ENCODE measurements at regions not wholly inside any gene's neighbourhood (a gene's known extent, or its start where the extent isn't known, plus 50 kb on each side); places are given as distances from the start of the nearest gene placed in this dataset.
A peak's percentile ranks its signal among the peaks of the same experiment; 100 is the strongest.

DNA sequence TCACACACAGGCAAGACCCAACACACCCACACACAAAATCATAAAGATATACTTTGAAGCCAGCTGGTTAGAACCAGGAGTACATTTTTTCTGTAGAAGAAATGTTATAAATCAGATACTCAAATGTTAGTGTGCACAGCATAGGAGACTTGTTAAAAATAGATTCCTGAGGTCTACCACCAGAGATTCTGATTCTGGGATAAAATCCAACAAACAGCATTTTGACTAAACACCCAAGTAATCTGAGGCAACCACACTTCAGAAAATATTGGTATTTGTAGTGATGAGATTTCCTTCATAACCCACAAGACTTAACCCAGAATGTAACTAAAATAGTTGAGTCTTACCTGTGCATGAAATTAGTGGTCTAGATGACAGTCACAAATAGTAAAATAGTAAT is 301.8 kb downstream of the HNRNPD start:
- DNase-seq, result no peak

DNA sequence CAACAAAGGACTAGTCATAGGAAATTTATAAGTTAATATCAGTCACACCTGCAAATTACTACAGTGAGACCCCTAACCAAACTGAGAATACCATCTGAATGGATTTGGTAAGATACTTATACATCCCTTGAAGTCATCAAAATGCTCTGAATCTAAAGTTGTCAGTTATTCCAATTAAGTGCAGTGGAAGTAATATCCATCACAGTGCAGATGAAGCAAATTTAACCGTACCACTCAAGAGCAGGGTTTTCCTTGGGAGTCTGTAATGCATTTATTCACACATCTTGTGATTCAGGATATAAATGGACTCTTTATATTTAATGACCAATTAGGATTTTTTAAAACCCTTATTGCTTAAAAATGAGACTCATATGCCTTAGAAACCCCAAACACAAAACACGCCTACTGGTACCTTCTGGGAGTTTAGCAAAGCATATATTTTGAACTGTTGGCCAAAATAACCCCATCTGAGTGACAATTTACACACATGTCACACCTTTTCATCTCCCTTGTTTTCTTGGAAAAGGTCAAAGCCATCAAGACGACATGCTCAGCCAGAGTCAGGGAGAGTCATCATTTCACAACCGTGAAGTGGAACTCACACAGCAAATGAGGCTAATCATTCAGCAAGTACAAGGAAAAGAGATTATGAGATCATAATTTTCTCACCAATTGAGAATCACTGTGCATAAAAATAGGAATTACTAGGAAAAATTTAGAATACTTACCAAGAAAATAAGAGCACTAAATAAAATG is 303.7 kb downstream of the HNRNPD start:
- DNase-seq, result no peak

- no peak for DNase-seq
These were observed 310.8 kb downstream of the HNRNPD start for GRCh38 chr4:82063017-82063416.

DNA sequence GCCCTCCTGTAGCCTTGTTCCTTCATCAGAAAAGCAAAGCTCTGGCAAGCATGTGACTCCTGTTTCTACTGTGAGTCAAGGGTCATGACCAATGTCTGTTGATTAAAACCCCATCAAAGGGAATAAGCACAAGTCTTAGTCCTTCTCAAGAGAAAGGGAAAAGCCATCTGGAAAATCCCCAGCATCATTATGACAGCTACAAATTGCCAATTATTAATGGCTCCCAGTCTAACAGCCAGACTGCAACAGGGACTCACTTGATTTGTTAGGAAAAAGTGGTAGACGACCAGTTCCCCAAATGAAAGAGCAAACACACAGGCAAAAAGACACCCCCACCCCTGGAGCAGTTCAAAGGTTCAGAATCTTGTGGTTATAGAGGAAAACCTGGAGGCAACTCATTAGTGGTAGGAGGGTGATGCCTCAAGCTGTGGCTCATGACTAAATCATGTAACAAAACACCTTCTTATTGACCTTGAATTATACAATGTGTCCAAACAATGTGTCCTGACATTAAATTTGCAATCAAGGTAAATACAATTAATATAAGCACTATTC is 315.7 kb downstream of the HNRNPD start:
- no peak for DNase-seq

- DNase-seq, result no peak
These were observed 318.6 kb downstream of the HNRNPD start for GRCh38 chr4:82055156-82055555.

GRCh38 chr4:82053396-82053795 is 320.4 kb downstream of the HNRNPD start:
- DNase-seq, result peak; percentile 69

DNA sequence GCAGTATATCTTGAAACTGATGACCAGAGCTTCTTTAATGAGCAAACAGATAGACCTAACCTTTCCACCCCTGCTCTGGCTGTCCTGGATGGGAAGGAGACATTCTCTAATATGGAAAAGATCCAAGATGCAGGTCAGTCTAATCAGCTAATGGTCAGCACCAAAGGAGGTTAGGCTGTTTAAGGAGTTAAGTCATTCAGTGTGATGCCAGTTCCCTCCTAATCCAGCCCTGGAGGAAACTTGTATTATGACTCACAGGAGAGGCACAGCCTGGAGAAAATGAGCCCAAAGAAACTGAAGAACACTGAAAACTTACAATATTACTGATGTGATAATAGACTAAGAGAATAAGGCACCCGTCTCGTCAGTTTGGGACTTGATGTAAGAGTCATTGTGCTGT is 323.0 kb downstream of the HNRNPD start:
- no peak for DNase-seq

- DNase-seq, result no peak
These were observed 324.5 kb downstream of the HNRNPD start for GRCh38 chr4:82049294-82049693.

GRCh38 chr4:82047731-82048130 is 326.1 kb downstream of the HNRNPD start:
- DNase-seq, result no peak

GRCh38 chr4:82046796-82047195 is 327.0 kb downstream of the HNRNPD start:
- DNase-seq, result no peak

GRCh38 chr4:82045267-82045666 is 328.5 kb downstream of the HNRNPD start:
- DNase-seq, result no peak

DNA sequence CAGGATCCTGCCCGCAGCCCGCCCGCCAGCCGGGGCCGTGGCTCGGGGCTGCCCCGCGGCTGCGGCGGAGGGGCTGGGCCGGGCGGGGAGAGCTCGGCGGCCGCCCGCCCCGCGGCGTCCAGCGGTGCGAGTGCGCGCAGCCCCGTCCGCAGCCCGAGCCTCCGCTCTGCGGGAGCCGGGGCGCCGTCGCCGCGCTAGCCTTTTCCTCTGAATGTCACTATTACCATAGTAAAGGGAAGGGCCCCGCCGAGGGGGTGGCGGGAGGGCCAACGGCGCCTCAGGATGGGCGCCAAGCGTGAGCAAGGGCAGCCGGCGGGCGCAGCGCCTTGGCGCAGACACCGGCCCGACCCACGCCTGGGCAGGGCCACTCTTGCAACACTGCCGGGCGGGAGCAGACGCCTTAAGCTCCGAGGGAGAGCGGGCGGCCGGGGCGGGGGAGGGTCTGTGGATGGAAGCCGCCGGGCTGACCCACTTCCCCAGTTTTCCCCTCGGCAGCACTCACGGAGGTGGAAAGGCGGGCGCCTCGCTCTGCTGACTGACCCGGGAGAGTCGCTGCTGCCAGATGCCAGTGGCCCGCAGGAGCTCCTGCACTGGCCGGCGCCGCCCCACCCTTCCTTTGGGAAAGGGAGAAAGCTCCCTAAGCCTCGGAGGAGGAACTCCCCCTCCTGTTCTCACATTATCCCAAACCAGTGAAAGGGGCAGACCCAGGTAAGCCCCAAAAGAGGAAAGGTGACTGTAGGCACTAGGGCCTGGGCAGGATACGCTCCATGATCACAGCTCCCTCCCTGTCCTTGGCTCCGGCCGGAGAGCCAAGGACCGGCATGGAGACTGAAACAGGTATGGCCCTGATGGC is 329.4 kb downstream of the HNRNPD start:
- peak; percentile 36 for DNase-seq

DNA sequence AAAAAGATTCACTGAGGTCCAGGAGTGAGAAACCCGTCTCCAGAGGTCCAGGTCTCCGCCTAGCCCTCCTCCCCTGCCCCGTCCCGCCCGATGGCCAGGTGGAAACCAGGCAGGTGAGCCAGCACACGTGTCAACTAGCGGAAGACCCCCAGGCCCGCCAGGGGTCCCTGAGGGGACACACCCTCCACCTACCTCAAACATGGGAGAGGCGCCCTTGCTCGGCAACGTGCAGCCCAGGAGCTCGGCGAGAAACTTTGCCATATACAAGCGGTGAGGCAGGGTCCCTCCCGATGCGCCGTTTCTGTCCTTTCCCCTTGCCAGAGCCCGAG is 330.0 kb downstream of the HNRNPD start:
- no peak for DNase-seq

DNA sequence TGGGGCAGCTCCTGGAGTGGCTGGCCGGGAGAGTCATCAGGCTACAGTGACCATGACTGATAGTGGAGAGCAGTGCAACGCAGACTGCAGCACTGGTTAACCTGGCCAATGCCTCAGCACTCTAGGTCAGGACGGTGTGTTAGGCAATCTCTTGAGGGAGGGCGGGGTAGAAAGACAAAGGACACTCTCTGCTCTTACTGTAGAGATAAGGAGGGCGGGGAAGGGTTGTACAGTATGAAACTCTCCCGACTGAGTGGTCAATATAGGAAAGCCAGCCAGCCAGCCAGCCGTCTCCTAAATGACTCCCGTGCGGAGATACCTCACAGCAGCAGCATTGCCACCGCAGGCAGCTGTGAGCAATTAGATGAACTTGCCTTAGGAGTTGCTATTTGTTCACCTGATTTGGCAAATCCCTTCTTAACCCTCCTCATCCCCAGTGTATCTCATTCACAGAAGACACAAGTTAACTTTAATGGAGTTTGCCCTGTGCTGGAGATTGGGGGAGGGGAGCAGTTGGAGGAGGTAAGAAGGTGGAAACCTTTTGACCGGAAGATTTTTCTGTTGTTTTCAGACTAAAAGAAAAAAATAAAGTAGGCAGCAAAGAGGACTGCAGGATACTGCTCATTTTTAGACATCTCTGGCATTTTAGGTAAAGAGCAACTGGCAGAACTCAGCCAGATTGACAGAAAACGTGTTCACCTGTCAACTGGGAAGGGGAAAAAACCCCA is 330.5 kb downstream of the HNRNPD start:
- DNase-seq, result no peak

DNA sequence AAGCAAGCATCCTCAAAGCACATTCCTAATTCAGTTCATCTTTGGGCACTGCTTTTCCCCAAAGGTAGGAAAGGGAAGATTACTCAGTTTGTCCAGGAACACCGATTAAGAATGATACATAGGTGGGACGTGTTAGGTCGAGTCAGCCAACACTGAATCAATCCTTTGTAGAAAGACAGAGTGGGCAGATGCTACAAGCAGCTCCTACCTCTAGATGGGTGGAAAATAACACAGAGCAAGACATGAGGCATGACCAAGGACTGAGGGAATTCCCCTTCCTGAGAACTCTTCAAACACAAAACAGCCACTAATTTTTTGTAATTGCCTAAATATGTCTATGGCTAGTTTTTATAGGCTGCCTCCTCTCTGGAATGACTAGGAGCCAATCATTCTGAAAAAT is 331.7 kb downstream of the HNRNPD start:
- no peak for DNase-seq

DNA sequence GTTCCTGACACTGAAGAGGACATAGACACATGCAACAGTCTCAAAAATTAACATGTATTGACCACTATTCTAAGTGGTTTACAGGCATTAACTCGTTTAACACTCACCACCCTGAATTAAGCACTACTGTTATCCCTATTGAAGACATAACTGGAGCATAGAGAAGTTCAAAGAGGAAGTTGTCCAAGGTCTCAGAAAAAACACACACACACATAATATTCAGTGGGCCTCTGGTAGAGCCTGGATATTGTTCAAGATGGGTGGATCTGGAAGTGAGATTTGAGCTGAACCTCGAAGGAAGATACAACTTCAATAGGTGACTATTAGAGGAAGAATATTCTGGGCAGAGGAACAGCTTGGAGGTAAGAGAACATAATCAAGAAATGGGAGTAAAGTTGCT is 334.9 kb downstream of the HNRNPD start:
- DNase-seq, result no peak

DNA sequence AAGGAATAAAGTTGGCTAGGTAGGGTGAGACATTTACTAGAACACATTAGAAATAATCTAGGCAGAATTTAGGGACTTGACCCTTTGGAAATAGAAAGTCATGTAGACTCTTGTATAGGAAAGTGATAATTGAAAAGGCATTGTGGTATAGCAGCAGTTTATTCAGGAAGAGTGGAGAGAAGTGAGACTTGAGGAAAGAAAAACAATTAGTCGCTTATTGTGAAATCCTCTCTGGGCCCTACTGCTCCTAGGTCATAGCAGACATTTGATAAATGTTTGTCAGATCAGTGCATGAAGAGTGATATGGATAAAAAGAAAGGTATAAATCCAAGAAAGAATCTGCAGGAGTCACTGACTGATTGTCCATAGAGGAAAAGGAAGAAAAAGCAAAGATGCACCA is 337.6 kb downstream of the HNRNPD start:
- DNase-seq, result no peak

DNA sequence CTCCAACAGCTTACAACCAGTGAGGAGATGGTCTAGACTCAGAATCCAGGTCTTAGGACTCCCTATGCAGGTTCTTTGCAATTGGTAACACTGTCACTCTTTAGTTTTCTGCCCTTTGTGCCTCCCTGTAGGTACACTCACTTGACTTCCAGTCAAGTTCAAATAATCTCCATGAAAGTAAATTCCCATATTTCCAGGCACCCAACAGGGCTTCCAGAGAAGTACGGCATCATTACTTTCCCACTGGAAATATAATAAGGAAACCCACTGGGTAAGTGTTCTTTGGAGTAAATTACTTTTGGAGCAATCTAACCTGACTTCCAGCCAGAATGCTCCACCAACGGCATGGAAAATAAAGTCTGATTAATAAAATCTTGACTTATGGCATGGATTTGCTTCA is 338.9 kb downstream of the HNRNPD start:
- DNase-seq, result no peak

DNA sequence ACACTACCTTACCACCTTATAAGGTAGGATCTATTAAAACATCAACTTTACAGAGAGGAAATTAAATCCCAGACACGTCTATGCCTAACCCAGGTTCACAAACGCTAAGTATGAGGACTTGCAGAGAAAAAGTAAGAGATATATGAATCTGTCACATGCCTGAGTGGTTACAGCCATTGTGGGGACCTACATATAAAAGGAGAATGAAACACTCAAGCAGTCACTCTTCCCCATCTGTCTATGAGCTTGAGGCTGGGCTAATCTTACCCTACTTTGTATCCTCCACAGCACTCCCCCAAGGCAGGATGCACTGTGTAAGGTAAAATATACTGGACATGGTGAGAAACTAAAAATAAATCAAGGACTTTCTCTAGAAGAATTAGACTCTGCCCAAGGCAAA is 339.9 kb downstream of the HNRNPD start:
- DNase-seq, result no peak

DNA sequence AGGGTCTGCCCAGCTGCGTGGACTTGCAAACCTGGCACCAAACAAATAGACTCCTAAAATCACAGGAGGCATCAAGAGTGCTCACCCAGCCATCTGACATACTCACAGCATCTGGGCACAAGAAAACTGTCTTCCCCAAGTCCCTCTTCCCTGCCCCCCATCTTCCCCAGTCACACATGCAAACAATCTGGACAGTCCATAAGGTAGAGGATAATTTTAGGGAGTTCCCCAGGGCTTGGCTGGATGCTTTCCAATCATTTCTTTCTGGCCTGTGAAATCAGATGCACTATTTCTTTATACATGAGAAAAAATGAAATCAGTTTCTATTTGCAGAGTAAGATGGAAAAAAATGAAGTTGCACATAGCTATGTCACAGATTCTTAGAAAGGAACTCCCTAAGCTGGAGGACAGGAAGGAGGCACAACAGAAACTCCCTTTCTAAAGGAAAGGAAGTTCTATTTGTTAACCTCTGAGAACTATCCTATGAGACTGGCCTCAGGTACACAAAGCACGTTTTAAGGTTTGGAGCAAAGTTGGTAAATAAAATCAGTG is 342.3 kb downstream of the HNRNPD start:
- no peak for DNase-seq

DNA sequence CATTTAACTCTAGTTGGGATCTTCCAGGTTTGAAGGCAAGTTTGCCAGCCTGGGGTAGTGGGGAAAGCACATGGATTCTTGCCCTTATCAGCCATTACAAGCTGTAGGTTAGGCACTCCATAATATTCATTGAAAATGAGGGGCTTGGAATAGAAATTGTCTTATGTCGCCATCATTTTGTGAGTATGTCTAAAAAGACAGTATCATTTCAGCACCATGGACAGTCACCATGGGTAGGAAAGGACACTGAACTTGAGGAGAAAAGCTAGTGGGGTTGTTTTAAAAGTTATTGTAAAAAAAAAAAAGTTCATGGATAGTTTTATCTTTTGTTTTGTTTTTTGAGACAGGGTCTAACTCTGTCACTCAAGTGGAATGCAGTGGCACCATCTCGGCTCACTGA is 356.1 kb downstream of the HNRNPD start:
- no peak for DNase-seq

- DNase-seq, result no peak
These were observed 368.6 kb downstream of the HNRNPD start for GRCh38 chr4:82005158-82005557.

GRCh38 chr4:81997313-81997712 is 376.5 kb downstream of the HNRNPD start:
- no peak for DNase-seq

Measured in NCI-H1417 treated with DMSO at 0.1 percent for 48 hours (cell line).